ENCODE measurements at regions not wholly inside any gene's neighbourhood (a gene's known extent, or its start where the extent isn't known, plus 50 kb on each side); places are given as distances from the start of the nearest gene placed in this dataset.

DNA sequence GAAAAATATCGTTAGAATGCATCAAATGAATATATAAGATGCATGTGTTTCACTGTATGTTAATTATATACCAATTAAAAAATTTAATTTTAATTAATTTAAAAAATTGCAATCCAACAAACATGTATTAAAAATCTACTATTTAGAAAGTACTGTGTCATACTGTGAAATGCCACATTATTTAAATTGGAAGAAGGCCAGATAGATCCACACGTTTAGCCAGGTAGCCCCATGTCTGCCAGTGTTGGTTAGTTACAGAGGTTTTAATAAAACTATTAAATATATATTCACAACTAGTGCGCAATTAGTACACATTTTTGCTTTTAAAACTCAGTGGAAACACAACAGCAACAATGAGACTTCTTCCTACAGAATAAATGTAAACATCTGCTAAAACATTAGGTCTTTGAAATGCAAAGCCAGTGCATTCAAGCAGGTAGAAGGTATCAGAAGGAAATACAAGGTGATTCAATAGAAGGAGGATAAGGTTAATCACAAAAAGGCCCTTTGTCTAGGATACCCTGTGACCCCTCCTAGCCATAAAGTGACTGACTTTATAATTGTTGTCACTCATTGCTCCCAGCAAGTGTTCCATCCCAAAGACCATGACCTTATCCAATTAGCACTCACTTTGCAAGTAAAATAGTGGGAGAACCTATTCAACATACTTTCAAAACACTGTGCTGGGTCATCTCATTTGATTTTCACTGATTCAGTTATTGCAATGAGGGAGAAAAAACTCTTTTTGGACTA is 211.5 kb downstream of the TTLL7 start:
- Histone ChIP-seq H3K27me3 (no peaks in the 10 kb centered on the region), H3K36me3 (no peaks in the 10 kb centered on the region), H3K27ac (no peak overlapping the region), H3K4me3 (no peak overlapping the region), H3K9me3 (peaks cover 0 to 11% (median 4%) of the 10 kb centered on the region in 3 donors), H3K4me1 (no peaks in the 10 kb centered on the region)
- TF ChIP-seq, protein P1, sequence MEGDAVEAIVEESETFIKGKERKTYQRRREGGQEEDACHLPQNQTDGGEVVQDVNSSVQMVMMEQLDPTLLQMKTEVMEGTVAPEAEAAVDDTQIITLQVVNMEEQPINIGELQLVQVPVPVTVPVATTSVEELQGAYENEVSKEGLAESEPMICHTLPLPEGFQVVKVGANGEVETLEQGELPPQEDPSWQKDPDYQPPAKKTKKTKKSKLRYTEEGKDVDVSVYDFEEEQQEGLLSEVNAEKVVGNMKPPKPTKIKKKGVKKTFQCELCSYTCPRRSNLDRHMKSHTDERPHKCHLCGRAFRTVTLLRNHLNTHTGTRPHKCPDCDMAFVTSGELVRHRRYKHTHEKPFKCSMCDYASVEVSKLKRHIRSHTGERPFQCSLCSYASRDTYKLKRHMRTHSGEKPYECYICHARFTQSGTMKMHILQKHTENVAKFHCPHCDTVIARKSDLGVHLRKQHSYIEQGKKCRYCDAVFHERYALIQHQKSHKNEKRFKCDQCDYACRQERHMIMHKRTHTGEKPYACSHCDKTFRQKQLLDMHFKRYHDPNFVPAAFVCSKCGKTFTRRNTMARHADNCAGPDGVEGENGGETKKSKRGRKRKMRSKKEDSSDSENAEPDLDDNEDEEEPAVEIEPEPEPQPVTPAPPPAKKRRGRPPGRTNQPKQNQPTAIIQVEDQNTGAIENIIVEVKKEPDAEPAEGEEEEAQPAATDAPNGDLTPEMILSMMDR (IDR thresholded peaks at IDR 0.05), result no peak
- TF ChIP-seq POLR2A (IDR thresholded peaks at IDR 0.05), result no peak
- intact Hi-C loops (cut with DNase I), result no loop called here
- WGBS, 2 donors, result 62 to 66% methylated on average over 3 of the region's 3 CpGs
- DNase-seq, result no peak

DNA sequence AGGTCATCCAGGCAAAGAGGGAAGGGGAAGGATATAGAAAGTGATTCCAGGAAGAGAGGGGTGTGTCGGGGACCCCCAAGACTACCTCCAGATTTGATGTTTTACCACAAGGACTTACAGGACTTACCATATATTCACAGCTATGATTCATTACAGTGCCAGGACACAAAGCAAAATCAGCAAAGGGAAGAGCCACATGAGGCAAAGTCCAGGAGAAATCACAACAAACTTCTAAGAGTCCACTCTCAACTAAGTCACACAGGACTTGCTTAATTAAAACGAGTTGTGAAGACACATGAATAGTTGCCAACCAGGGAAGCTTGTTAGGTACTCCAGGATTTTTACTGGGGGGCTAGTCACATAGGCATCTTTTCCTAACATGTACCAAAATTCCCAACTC is 217.3 kb downstream of the TTLL7 start:
- Histone ChIP-seq H3K36me3 (no peaks in the 10 kb centered on the region), H3K4me3 (no peak overlapping the region), H3K27ac (no peak overlapping the region), H3K27me3 (no peaks in the 10 kb centered on the region), H3K4me1 (no peaks in the 10 kb centered on the region), H3K9me3 (peaks cover 0 to 11% (median 4%) of the 10 kb centered on the region in 3 donors)
- 65 to 81% methylated on average over 2 of the region's 2 CpGs for WGBS, 2 donors
- intact Hi-C loops (cut with DNase I), result no loop called here
- TF ChIP-seq, protein P1 (IDR thresholded peaks at IDR 0.05), result no peak
- TF ChIP-seq POLR2A (IDR thresholded peaks at IDR 0.05), result no peak
- no peak for DNase-seq

DNA sequence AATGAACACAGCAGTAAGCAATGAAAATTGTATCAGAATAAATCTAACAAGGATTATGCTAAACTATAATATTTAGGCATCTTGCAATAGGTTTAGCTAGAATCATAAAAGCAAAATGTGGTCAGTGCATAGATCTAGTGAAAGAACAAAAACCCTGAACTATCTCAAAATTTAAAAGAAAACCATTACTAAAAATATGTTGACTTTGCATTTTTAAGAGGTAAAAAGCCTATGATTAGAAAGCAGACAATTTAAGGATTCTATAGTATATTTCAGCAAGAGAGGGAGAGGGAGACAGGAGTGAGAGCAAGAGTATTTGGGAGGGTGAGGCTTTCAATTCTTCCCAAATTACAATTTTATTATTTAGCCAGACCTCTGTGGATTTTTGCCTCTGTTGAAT is 219.4 kb downstream of the TTLL7 start:
- DNase-seq, result no peak
- H3K27ac ChIP-seq, result no peak overlapping the region
- no peak for TF ChIP-seq POLR2A (IDR thresholded peaks at IDR 0.05)
- TF ChIP-seq, protein P1 (IDR thresholded peaks at IDR 0.05), result no peak
- intact Hi-C loops (cut with DNase I), result no loop called here
- H3K4me1 ChIP-seq, result no peaks in the 10 kb centered on the region
- no peak overlapping the region for H3K4me3 ChIP-seq
- H3K36me3 ChIP-seq, result no peaks in the 10 kb centered on the region
- H3K9me3 ChIP-seq, result peaks cover 0 to 11% (median 4%) of the 10 kb centered on the region in 3 donors
- no peaks in the 10 kb centered on the region for H3K27me3 ChIP-seq

DNA sequence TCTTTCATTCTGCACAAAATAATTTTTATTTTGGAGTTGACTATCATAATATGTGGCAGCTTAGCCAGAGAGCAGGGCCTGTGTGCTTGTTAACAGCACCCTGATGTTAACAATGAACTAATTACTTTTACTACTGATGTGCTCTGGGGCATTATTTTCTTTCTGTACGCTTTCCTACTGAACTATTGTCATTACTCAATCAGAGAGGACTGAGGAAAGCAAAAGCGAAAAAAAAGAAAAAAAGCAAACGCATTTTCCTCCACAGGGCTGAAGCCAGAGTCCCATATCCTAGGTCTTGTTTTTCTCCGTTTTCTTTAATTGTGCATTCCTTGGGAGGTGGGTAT is 221.2 kb downstream of the TTLL7 start:
- Histone ChIP-seq H3K36me3 (no peaks in the 10 kb centered on the region), H3K4me3 (no peak overlapping the region), H3K27me3 (no peaks in the 10 kb centered on the region), H3K4me1 (no peaks in the 10 kb centered on the region), H3K9me3 (no peaks in the 10 kb centered on the region), H3K27ac (no peak overlapping the region)
- DNase-seq, result no peak
- TF ChIP-seq POLR2A (IDR thresholded peaks at IDR 0.05), result no peak
- TF ChIP-seq, protein P1 (IDR thresholded peaks at IDR 0.05), result no peak
- intact Hi-C loops (cut with DNase I), result no loop called here
- 54 to 89% methylated on average over 4 of the region's 4 CpGs for WGBS, 2 donors

DNA sequence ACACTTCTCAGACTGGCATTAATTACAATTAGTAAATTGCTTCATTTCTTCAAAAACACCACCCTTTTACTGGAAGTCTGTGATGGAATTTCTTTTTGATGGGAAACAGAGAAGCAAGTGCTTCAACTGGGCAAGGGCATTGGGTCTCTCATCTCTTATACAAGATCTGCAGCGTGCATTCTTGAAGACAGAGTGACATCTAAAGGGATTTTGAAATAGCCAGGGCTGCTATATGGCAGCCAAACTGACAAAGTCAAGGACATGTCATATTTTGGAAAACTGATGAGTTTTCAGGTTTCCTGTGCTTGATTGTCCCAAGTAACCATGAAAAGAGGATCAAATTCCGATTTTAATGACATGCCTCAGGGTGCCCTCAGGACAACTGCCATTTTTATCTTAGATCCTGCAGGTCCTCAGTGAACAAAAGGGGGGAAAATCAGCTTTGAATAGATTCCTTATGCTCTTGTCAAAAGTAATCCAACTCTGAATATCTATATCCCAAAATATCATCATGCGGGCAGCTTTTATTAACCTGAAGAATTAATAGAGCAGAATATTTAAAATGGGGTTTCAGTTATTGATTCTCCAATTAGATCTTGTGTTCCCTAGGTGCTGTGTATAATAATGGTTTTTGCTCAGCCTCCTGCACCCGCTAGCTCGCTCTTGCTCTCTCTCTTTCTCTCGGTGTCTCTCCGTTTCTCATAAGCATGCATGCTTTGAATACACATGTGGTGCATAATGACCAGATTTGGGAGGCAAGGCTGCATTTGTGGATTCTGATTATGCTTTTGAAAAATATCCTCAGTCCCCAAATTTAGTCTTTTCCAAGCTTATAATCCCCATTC is 221.8 kb downstream of the TTLL7 start:
- Histone ChIP-seq H3K27me3 (no peaks in the 10 kb centered on the region), H3K4me1 (no peaks in the 10 kb centered on the region), H3K27ac (no peak overlapping the region), H3K9me3 (no peaks in the 10 kb centered on the region), H3K36me3 (no peaks in the 10 kb centered on the region), H3K4me3 (no peak overlapping the region)
- intact Hi-C loops (cut with DNase I), result no loop called here
- 84 to 87% methylated on average over 7 of the region's 7 CpGs for WGBS, 2 donors
- TF ChIP-seq, protein P1 (IDR thresholded peaks at IDR 0.05), result no peak
- TF ChIP-seq POLR2A (IDR thresholded peaks at IDR 0.05), result no peak
- DNase-seq, result no peak
